ENCODE measurements at regions not wholly inside any gene's neighbourhood (a gene's known extent, or its start where the extent isn't known, plus 50 kb on each side); places are given as distances from the start of the nearest gene placed in this dataset.

- Mint-ChIP-seq H3K27ac (ENCODE audit: unreplicated experiment) (no peak overlapping the region), H3K9me3 (ENCODE audit: unreplicated experiment) (peaks cover 8% of the 10 kb centered on the region), H3K36me3 (ENCODE audit: insufficient read depth, unreplicated experiment) (no peaks in the 10 kb centered on the region), H3K27me3 (ENCODE audit: insufficient read depth, unreplicated experiment) (no peaks in the 10 kb centered on the region), H3K4me1 (ENCODE audit: low read depth, unreplicated experiment) (no peaks in the 10 kb centered on the region), H3K4me3 (ENCODE audit: unreplicated experiment) (no peak overlapping the region)
- TF ChIP-seq CTCF (IDR thresholded peaks at IDR 0.05; ENCODE audit: insufficient read depth in 1 of 2, low read depth in 1 of 2, low read length in 1 of 2, severe bottlenecking in 1 of 2, unreplicated experiment in 1 of 2) = no peak
- intact Hi-C loops (cut with micrococcal nuclease; ENCODE audit: unreplicated experiment) = no loop called here
- Histone ChIP-seq H3K4me1 (no peaks in the 10 kb centered on the region), H3K36me3 (ENCODE audit: control insufficient read depth, insufficient read depth, low read length) (no peaks in the 10 kb centered on the region), H3K9me3 (no peaks in the 10 kb centered on the region), H3K27me3 (replicated peaks; ENCODE audit: control insufficient read depth, insufficient read depth, low read length) (no peaks in the 10 kb centered on the region), H3K4me3 (ENCODE audit: low read depth, low read length) (no peak overlapping the region)
- POLR2A ChIA-PET = no interaction called here
- BruUV-seq (replicated peaks) = no TSS peak
- CTCF ChIA-PET = no interaction called here
- no peak for DNase-seq
Observed at GRCh38 chr9:103709366-103709765, 384.7 kb upstream of the SMC2 start.

- Histone ChIP-seq H3K9me3 (no peaks in the 10 kb centered on the region), H3K27me3 (replicated peaks; ENCODE audit: control insufficient read depth, insufficient read depth, low read length) (no peaks in the 10 kb centered on the region), H3K4me1 (no peaks in the 10 kb centered on the region), H3K4me3 (ENCODE audit: low read depth, low read length) (no peak overlapping the region), H3K36me3 (ENCODE audit: control insufficient read depth, insufficient read depth, low read length) (no peaks in the 10 kb centered on the region)
- H3K9me3 Mint-ChIP-seq (ENCODE audit: unreplicated experiment) = peaks cover 8% of the 10 kb centered on the region
- no peaks in the 10 kb centered on the region for H3K4me1 Mint-ChIP-seq (ENCODE audit: low read depth, unreplicated experiment)
- CTCF ChIA-PET = no interaction called here
- no peaks in the 10 kb centered on the region for H3K27me3 Mint-ChIP-seq (ENCODE audit: insufficient read depth, unreplicated experiment)
- TF ChIP-seq CTCF (IDR thresholded peaks at IDR 0.05; ENCODE audit: insufficient read depth in 1 of 2, low read depth in 1 of 2, low read length in 1 of 2, severe bottlenecking in 1 of 2, unreplicated experiment in 1 of 2) = no peak
- DNase-seq = no peak
- POLR2A ChIA-PET = no interaction called here
- H3K4me3 Mint-ChIP-seq (ENCODE audit: unreplicated experiment) = no peak overlapping the region
- BruUV-seq (replicated peaks) = no TSS peak
- no peaks in the 10 kb centered on the region for H3K36me3 Mint-ChIP-seq (ENCODE audit: insufficient read depth, unreplicated experiment)
- H3K27ac Mint-ChIP-seq (ENCODE audit: unreplicated experiment) = no peak overlapping the region
- intact Hi-C loops (cut with micrococcal nuclease; ENCODE audit: unreplicated experiment) = no loop called here
Observed at GRCh38 chr9:103713631-103714030, 380.5 kb upstream of the SMC2 start.

GRCh38 chr9:103714992-103715391 lies 379.1 kb upstream of the SMC2 start:
- no peak for TF ChIP-seq CTCF (IDR thresholded peaks at IDR 0.05; ENCODE audit: insufficient read depth in 1 of 2, low read depth in 1 of 2, low read length in 1 of 2, severe bottlenecking in 1 of 2, unreplicated experiment in 1 of 2)
- Histone ChIP-seq H3K36me3 (ENCODE audit: control insufficient read depth, insufficient read depth, low read length) (no peaks in the 10 kb centered on the region), H3K27me3 (replicated peaks; ENCODE audit: control insufficient read depth, insufficient read depth, low read length) (no peaks in the 10 kb centered on the region), H3K4me3 (ENCODE audit: low read depth, low read length) (no peak overlapping the region), H3K9me3 (no peaks in the 10 kb centered on the region), H3K4me1 (no peaks in the 10 kb centered on the region)
- peaks cover 8% of the 10 kb centered on the region for H3K9me3 Mint-ChIP-seq (ENCODE audit: unreplicated experiment)
- no peak overlapping the region for H3K4me3 Mint-ChIP-seq (ENCODE audit: unreplicated experiment)
- CTCF ChIA-PET = no interaction called here
- no peaks in the 10 kb centered on the region for H3K27me3 Mint-ChIP-seq (ENCODE audit: insufficient read depth, unreplicated experiment)
- no TSS peak for BruUV-seq (replicated peaks)
- intact Hi-C loops (cut with micrococcal nuclease; ENCODE audit: unreplicated experiment) = no loop called here
- no peak for DNase-seq
- H3K27ac Mint-ChIP-seq (ENCODE audit: unreplicated experiment) = no peak overlapping the region
- no peaks in the 10 kb centered on the region for H3K36me3 Mint-ChIP-seq (ENCODE audit: insufficient read depth, unreplicated experiment)
- POLR2A ChIA-PET = no interaction called here
- H3K4me1 Mint-ChIP-seq (ENCODE audit: low read depth, unreplicated experiment) = no peaks in the 10 kb centered on the region

Measured in Caco-2 (cell line).